HepG2 (cell line): ENCODE measurements at regions not wholly inside any gene's neighbourhood (a gene's known extent, or its start where the extent isn't known, plus 50 kb on each side); places are given as distances from the start of the nearest gene placed in this dataset.

ENCODE experiments used
- ATAC-seq: fragments of 200-7000 bp; cut with Tn5 transposase; 3 replicates; pipeline ENCODE4 v1.9.1; 2020; ENCODE audit warnings: mild to moderate bottlenecking, moderate library complexity
- BruUV-seq: library from RNA; stranded (reverse); fragments of 400-500 nt; replicated peaks from 2 replicates; lab custom pipeline; 2021; lab: Mats Ljungman, UMichigan
- CTCF ChIA-PET: fragments of 300-600 bp; formaldehyde crosslinking; extraction: SDS; loops from one replicate; lab custom pipeline; 2021; ENCODE audit warnings: low total read pairs, inconsistent platforms, low intra/inter-chr PET ratio; lab: Yijun Ruan, JAX
- POLR2A ChIA-PET: fragments of 350-600 bp; sonication (Branson Sonifier 250); formaldehyde crosslinking; loops from one replicate; lab custom pipeline; 2020; ENCODE audit warnings: antibody characterized with exemption, inconsistent platforms; lab: Yijun Ruan, JAX
- DNase-seq: peaks from one replicate; pipeline ENCODE4 v3.0.0-alpha.2; 2015; ENCODE audit warnings: low spot score
- FAIRE-seq: peaks from 3 replicates; lab custom pipeline; 2011; peaks lifted over from hg19 to GRCh38; lab: Jason Lieb, UNC
- H2AFZ ChIP-seq: one replicate; pipeline ENCODE4 v1.6.1; 2011; ENCODE audit warnings: low read length, inconsistent platforms
- H3K27ac ChIP-seq: fragments of 300-600 bp; 3 replicates; pipeline ENCODE4 v1.8.0; 2011; ENCODE audit warnings: mixed run types, mild to moderate bottlenecking, mixed read lengths, low read length, inconsistent platforms; ENCODE audit not compliant: insufficient read depth; ENCODE audit errors: extremely low read length
- H3K27me3 ChIP-seq, 2 experiments: fragments of 200-600 bp in 1 of 2; 2 replicates in 1 of 2; 3 replicates in 1 of 2; pipeline versions ENCODE4 v1.6.0 to v1.8.0; 2011; ENCODE audit warnings: low read length in 2 of 2, mild to moderate bottlenecking in 2 of 2, moderate library complexity in 2 of 2, inconsistent platforms in 1 of 2; ENCODE audit not compliant: insufficient read depth in 2 of 2, control insufficient read depth in 1 of 2
- H3K36me3 ChIP-seq, 2 experiments: fragments of 200-600 bp in 1 of 2; replicated peaks in 1 of 2; 2 replicates in 1 of 2; 3 replicates in 1 of 2; pipeline versions ENCODE4 v1.5.1 to v1.8.0; 2011; ENCODE audit warnings: low read length in 2 of 2, inconsistent platforms in 1 of 2; ENCODE audit not compliant: insufficient read depth in 2 of 2, control insufficient read depth in 1 of 2
- H3K4me1 ChIP-seq: 2 replicates; pipeline ENCODE4 v1.5.1; 2012; ENCODE audit warnings: low read length, inconsistent platforms; ENCODE audit not compliant: insufficient read depth
- H3K4me2 ChIP-seq: 2 replicates; pipeline ENCODE4 v1.6.0; 2011; ENCODE audit warnings: low read depth, low read length, inconsistent platforms
- H3K4me3 ChIP-seq, 3 experiments: fragments of 200-600 bp in 1 of 3; sonication (generic), shearing (Covaris generic) in 1 of 3; replicated peaks in 1 of 3; 2 replicates each; pipeline ENCODE4 v1.5.1; 2011 to 2016; ENCODE audit warnings: low read length in 3 of 3, inconsistent platforms in 2 of 3, low read depth in 2 of 3, mild to moderate bottlenecking in 2 of 3, control low read depth in 1 of 3, mixed read lengths in 1 of 3; ENCODE audit not compliant: insufficient read depth in 1 of 3
- H3K79me2 ChIP-seq: one replicate; pipeline ENCODE4 v1.6.1; 2011; ENCODE audit warnings: low read length, inconsistent platforms; ENCODE audit not compliant: insufficient read depth
- H3K9ac ChIP-seq: 2 replicates; pipeline ENCODE4 v1.6.0; 2011; ENCODE audit warnings: mild to moderate bottlenecking, low read depth, low read length, inconsistent platforms; ENCODE audit not compliant: insufficient read depth
- H3K9me3 ChIP-seq: 2 replicates; pipeline ENCODE4 v1.5.1; 2012; ENCODE audit warnings: mild to moderate bottlenecking, low read length
- H4K20me1 ChIP-seq: 2 replicates; pipeline ENCODE4 v1.6.0; 2011; ENCODE audit warnings: inconsistent platforms, mild to moderate bottlenecking, low read length, moderate library complexity; ENCODE audit not compliant: insufficient read depth
- CEBPB ChIP-seq: IDR thresholded peaks from 2 replicates; pipeline ENCODE4 v1.6.1; 2011; ENCODE audit warnings: low read depth, low read length, improper control_type of control experiment, borderline replicate concordance
- SNAPC2 ChIP-seq: sonication (generic); formaldehyde crosslinking; IDR thresholded peaks from 2 replicates; pipeline ENCODE4 v1.8.1; 2022; ENCODE audit warnings: mild to moderate bottlenecking, missing genetic modification reagents
- SP1 ChIP-seq, 2 experiments: fragments of 450-650 bp in 1 of 2; sonication (generic) in 1 of 2; formaldehyde crosslinking in 1 of 2; IDR thresholded peaks; 2 replicates each; pipeline versions ENCODE4 v1.4.0 to v1.6.1; 2016 to 2020; ENCODE audit warnings: missing genetic modification reagents in 1 of 2
- WGBS: methylation state at CpG from one replicate; pipeline ENCODE4 v1.1.6; 2017; ENCODE audit warnings: low lambda C conversion rate; 5-methylcytosine and 5-hydroxymethylcytosine counted together
- in situ Hi-C: cut with HindIII; loops from 2 replicates; pipeline ENCODE4 v1.10.0; 2017; ENCODE audit warnings: low pct_unique_long_range_greater_than_20kb; ENCODE audit not compliant: extremely low pct_ligation_motif_present
- intact Hi-C: fragments of 100-400 bp; cut with micrococcal nuclease; formaldehyde crosslinking; loops from one replicate; pipeline ENCODE4 v1.10.0; 2022; ENCODE audit not compliant: unreplicated experiment
- TF ChIP-seq, protein P1 (sequence below): IDR thresholded peaks from 2 replicates; pipeline ENCODE4 v1.6.1; 2016; ENCODE audit warnings: mild to moderate bottlenecking, missing biosample characterization, missing genetic modification reagents
- TF ChIP-seq, protein P2 (sequence below): IDR thresholded peaks from 2 replicates; pipeline ENCODE4 v1.6.1; 2016; ENCODE audit warnings: missing compliant biosample characterization, missing genetic modification reagents, borderline replicate concordance
- TF ChIP-seq, protein P3 (sequence below): sonication (generic); formaldehyde crosslinking; IDR thresholded peaks from 2 replicates; pipeline ENCODE4 v1.5.0; 2020; ENCODE audit warnings: missing genetic modification reagents, mild to moderate bottlenecking, borderline replicate concordance
- TF ChIP-seq, protein P4 (sequence below): sonication (generic); formaldehyde crosslinking; IDR thresholded peaks from 2 replicates; pipeline ENCODE4 v1.4.0; 2020; ENCODE audit warnings: mild to moderate bottlenecking, missing genetic modification reagents

DNA sequence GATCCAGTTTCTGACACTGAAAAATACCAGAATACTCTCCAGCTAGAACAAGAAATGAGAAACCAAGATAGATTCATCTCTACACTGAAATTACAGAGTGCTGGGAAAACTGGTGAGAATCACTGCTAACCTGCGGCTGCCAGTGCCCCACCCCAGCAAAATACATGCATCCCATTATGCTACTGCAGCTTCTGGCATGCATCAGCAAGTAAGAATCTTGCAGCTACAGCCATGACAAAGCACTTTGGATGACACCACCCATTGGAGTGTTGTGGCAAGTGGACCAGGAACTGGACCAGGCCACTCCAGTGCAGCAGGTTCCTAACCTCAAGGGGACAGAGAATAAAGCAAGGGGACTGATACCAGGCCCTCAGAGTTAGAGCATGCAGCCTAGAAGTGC, 378.8 kb upstream of the ETAA1 start:
- H3K9ac ChIP-seq, result no peak overlapping the region
- intact Hi-C loops (no loop called here), in situ Hi-C loops (no loop called here)
- no TSS peak for BruUV-seq
- POLR2A ChIA-PET, result no interaction called here
- CTCF ChIA-PET, result no interaction called here
- no peak for FAIRE-seq
- no peaks in the 10 kb centered on the region for H3K27me3 ChIP-seq
- 22% methylated on average over 1 of the region's 1 CpG for WGBS
- no peak for DNase-seq
- no peaks in the 10 kb centered on the region for H3K79me2 ChIP-seq
- H3K4me2 ChIP-seq, result no peak overlapping the region
- H2AFZ ChIP-seq, result no peak overlapping the region
- H3K9me3 ChIP-seq, result peaks cover 85% of the 10 kb centered on the region
- no peak overlapping the region for H3K4me3 ChIP-seq
- H4K20me1 ChIP-seq, result no peaks in the 10 kb centered on the region
- no peaks in the 10 kb centered on the region for H3K4me1 ChIP-seq
- H3K27ac ChIP-seq, result no peak overlapping the region
- ATAC-seq, result no peak
- no peaks in the 10 kb centered on the region for H3K36me3 ChIP-seq
- TF ChIP-seq SP1 (IDR thresholded peaks at IDR 0.05) (no peak), SP1 (CRISPR knock-in tag; IDR thresholded peaks at IDR 0.05) (no peak), SNAPC2 (CRISPR knock-in tag) (no peak), CEBPB (no peak)
- TF ChIP-seq, protein P1, sequence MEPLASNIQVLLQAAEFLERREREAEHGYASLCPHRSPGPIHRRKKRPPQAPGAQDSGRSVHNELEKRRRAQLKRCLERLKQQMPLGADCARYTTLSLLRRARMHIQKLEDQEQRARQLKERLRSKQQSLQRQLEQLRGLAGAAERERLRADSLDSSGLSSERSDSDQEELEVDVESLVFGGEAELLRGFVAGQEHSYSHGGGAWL (CRISPR knock-in tag), result no peak
- TF ChIP-seq, protein P2, sequence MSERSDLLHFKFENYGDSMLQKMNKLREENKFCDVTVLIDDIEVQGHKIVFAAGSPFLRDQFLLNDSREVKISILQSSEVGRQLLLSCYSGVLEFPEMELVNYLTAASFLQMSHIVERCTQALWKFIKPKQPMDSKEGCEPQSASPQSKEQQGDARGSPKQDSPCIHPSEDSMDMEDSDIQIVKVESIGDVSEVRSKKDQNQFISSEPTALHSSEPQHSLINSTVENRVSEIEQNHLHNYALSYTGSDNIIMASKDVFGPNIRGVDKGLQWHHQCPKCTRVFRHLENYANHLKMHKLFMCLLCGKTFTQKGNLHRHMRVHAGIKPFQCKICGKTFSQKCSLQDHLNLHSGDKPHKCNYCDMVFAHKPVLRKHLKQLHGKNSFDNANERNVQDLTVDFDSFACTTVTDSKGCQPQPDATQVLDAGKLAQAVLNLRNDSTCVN, result no peak
- TF ChIP-seq, protein P3, sequence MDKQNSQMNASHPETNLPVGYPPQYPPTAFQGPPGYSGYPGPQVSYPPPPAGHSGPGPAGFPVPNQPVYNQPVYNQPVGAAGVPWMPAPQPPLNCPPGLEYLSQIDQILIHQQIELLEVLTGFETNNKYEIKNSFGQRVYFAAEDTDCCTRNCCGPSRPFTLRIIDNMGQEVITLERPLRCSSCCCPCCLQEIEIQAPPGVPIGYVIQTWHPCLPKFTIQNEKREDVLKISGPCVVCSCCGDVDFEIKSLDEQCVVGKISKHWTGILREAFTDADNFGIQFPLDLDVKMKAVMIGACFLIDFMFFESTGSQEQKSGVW (CRISPR knock-in tag), result no peak
- TF ChIP-seq, protein P4, sequence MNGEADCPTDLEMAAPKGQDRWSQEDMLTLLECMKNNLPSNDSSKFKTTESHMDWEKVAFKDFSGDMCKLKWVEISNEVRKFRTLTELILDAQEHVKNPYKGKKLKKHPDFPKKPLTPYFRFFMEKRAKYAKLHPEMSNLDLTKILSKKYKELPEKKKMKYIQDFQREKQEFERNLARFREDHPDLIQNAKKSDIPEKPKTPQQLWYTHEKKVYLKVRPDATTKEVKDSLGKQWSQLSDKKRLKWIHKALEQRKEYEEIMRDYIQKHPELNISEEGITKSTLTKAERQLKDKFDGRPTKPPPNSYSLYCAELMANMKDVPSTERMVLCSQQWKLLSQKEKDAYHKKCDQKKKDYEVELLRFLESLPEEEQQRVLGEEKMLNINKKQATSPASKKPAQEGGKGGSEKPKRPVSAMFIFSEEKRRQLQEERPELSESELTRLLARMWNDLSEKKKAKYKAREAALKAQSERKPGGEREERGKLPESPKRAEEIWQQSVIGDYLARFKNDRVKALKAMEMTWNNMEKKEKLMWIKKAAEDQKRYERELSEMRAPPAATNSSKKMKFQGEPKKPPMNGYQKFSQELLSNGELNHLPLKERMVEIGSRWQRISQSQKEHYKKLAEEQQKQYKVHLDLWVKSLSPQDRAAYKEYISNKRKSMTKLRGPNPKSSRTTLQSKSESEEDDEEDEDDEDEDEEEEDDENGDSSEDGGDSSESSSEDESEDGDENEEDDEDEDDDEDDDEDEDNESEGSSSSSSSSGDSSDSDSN (CRISPR knock-in tag), result no peak
